LNCaP clone FGC (cell line): ENCODE measurements at regions not wholly inside any gene's neighbourhood (a gene's known extent, or its start where the extent isn't known, plus 50 kb on each side); places are given as distances from the start of the nearest gene placed in this dataset.

Experiments used
- DNase-seq: peaks from one replicate; pipeline ENCODE4 v3.0.0-alpha.2; 2011; ENCODE audit warnings: low read depth
- H3K4me3 ChIP-seq: 2 replicates; pipeline ENCODE4 v1.5.1; 2011; ENCODE audit warnings: mild to moderate bottlenecking, low read depth, low read length, control low read depth
- TF ChIP-seq, protein P1 (sequence below): IDR thresholded peaks from 2 replicates; pipeline ENCODE4 v1.5.1; 2012; ENCODE audit warnings: mild to moderate bottlenecking; ENCODE audit not compliant: control insufficient read depth, insufficient read depth; ENCODE audit errors: extremely low read depth

DNA sequence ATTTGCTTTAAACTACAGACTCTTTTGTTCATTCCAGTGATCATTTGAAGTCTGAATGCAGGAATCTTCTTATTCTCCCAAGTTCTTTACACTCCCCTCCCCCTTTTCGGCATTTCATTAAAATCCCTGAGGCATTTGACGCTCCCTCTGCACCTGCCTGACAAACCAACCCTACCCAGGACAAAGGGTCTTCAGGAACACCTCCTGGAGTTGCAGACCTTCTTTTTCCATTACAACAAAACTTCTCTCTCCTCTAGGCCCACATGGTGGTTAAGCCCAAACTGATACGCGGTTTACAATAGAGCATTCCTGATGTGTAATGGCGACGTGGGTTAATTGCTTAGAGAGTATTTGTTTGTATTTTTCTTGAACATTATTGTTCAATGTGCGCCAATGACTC lies 367.4 kb downstream of the FBXO15 start:
- H3K4me3 ChIP-seq, result no peak overlapping the region
- no peak for DNase-seq
- TF ChIP-seq, protein P1, sequence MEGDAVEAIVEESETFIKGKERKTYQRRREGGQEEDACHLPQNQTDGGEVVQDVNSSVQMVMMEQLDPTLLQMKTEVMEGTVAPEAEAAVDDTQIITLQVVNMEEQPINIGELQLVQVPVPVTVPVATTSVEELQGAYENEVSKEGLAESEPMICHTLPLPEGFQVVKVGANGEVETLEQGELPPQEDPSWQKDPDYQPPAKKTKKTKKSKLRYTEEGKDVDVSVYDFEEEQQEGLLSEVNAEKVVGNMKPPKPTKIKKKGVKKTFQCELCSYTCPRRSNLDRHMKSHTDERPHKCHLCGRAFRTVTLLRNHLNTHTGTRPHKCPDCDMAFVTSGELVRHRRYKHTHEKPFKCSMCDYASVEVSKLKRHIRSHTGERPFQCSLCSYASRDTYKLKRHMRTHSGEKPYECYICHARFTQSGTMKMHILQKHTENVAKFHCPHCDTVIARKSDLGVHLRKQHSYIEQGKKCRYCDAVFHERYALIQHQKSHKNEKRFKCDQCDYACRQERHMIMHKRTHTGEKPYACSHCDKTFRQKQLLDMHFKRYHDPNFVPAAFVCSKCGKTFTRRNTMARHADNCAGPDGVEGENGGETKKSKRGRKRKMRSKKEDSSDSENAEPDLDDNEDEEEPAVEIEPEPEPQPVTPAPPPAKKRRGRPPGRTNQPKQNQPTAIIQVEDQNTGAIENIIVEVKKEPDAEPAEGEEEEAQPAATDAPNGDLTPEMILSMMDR, result no peak

DNA sequence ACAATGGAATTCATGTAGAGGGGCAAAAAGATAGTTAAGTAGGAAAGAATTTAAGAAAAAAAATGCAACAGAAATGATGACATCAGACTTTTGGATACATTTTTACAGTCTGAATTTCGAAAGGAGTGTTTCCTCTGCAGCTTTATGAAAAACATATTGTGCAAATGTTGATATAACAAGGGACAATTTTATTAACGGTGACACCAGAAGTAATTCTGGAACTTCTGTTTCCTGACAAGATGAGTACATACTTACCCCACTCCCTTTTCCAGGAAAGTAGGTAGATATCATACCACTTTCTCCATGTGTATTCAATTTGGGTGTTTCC lies 369.6 kb downstream of the FBXO15 start:
- no peak overlapping the region for H3K4me3 ChIP-seq
- DNase-seq, result no peak
- TF ChIP-seq, protein P1, result no peak

DNA sequence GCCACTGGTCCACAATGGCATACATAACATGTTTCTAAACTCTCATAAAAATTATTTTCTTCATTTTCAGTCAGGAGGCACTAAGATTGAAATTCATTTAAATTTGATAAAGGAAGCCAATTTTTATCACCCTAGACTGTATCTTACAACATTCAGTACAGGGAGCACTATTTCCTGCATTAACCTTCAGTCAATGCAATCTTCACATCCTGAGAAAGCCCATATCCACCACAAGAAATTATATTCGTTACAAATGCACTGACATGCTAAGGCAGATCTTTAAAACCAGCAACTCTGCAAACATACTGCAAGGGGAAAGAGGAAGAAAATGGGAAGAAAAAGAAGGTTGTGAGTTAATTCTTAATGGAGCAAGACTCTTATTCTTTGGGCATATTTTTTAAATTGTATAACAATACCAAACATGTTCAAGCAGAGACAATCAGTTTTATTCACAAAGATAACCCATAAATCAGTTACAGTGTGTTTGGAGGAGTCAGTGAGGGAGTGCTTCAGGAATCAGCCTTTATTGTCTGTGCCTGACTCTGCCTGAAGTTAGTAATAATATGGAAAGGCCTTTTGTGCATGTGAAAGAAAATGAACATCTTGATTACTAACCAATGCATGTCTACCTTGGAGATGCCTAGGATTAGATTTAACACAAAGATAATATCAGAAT lies 370.1 kb downstream of the FBXO15 start:
- TF ChIP-seq, protein P1, result no peak
- H3K4me3 ChIP-seq, result no peak overlapping the region
- no peak for DNase-seq

DNA sequence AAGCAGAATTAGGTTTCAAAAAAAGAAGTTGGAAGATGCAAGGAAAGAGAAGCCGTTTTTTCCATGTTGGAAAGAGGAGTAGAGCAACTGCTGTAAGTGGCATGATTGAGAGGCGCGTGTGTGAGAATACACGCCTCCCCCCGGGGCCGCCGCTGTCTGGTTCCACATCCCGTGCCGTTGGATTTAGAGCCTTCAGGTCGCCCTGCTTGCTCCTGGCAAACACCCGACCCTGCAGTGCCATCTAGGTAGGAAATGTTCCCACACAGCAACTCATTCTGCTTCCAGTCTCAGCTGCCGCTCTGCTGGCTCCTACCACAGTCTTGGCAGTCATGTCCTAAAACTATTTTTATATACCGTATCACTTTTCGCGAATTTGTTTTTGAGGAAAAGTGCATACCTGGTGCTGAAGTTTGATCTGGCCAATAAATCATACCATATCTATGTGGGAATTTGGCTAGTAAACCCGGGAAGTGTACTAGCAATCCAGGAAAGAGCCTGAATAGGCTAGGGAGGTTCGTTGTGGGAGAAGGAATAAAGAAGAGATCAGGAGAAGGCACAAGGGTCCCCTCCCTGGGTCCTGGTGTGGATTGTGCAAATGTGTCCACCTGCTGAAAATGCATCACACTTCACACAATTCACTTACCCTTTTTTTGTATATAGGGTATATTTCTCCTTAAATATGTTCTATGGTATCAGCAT lies 372.7 kb downstream of the FBXO15 start:
- peak; percentile 86 for DNase-seq
- TF ChIP-seq, protein P1, result peak; percentile 50
- no peak overlapping the region; the same call in 1 of the 2 replicates for H3K4me3 ChIP-seq

DNA sequence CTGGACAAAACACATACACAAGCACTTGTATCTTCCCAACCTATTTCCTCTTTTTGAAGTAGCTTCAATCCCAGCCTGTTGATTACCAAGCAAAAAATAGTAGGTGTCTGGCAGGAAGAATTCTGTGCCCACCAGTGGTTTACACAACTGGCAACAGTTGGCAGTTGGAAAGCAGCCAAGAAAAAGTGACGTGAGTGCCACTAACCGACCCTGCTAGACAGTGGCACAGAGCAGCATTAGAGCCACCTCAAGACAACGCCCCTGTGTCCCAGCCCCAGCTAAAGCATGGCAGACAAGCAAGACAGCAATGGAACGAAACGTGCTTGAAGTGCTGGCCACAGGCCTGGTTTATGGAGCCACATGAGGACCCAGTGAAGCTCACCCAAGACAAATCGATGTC lies 379.6 kb downstream of the FBXO15 start:
- TF ChIP-seq, protein P1, result no peak
- DNase-seq, result no peak
- H3K4me3 ChIP-seq, result no peak overlapping the region

DNA sequence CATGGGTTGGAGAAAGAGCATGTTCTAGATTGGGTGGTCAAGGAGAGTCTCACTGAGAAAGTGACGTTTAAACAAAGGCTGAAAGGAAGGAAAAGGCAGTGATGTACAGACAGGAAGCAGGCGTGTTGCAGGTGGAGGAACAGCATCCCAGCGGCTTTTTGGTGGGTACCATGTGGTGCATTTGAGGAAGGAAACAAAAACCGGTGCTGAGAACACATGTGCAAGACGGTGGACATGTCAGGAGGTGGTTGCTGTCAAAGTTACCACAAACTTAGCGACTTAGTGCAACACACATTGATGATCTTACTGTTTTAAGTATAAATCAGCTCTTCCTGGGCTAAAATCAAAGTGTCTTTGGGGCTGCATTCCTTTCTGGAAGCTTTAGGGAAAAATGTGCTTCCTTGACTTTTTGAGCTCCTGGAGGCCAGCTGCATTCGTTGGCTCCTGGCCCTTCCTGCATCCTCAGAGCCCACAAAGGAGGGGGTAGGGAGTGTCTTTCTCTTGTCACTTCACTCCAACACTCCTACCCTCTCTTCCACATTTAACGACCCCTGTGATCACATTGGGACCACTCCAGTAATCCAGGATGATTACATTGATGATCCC lies 380.6 kb downstream of the FBXO15 start:
- TF ChIP-seq, protein P1, result no peak
- DNase-seq, result no peak
- no peak overlapping the region for H3K4me3 ChIP-seq
